Activated CD4-positive, alpha-beta T cell treated with anti-CD3 and anti-CD28 coated beads, Interleukin-2, amount 10 ng/mL, durations not matched to agents 24 days and 14 days (primary cell): ENCODE measurements at regions not wholly inside any gene's neighbourhood (a gene's known extent, or its start where the extent isn't known, plus 50 kb on each side); places are given as distances from the start of the nearest gene placed in this dataset.

Source experiments
- DNase-seq: peaks from one replicate; pipeline ENCODE4 v3.0.0; 2022
- H3K27ac Mint-ChIP-seq: one replicate; pipeline ENCODE4 v1.8.0; 2022; ENCODE audit warnings: mild to moderate bottlenecking, mixed read lengths
- H3K27me3 Mint-ChIP-seq: one replicate; pipeline ENCODE4 v1.8.0; 2022; ENCODE audit warnings: mixed read lengths
- H3K36me3 Mint-ChIP-seq: one replicate; pipeline ENCODE4 v1.8.0; 2022; ENCODE audit warnings: low read depth, mild to moderate bottlenecking, mixed read lengths
- H3K4me1 Mint-ChIP-seq: one replicate; pipeline ENCODE4 v1.8.0; 2021; ENCODE audit warnings: mixed read lengths
- H3K4me3 Mint-ChIP-seq: one replicate; pipeline ENCODE4 v1.8.0; 2022; ENCODE audit warnings: mild to moderate bottlenecking, moderate library complexity, mixed read lengths
- H3K9me3 Mint-ChIP-seq: one replicate; pipeline ENCODE4 v1.8.0; 2021; ENCODE audit warnings: mixed read lengths
- intact Hi-C: fragments of 100-400 bp; cut with micrococcal nuclease; formaldehyde crosslinking; loops from one replicate; pipeline ENCODE4 v1.15.1; 2023

GRCh38 chr18:22110461-22110924 is 58.9 kb upstream of the GATA6 start:
- H3K36me3 Mint-ChIP-seq: no peaks in the 10 kb centered on the region
- H3K4me1 Mint-ChIP-seq: no peaks in the 10 kb centered on the region
- no peak for DNase-seq
- H3K27me3 Mint-ChIP-seq: no peaks in the 10 kb centered on the region
- H3K4me3 Mint-ChIP-seq: no peak overlapping the region
- H3K27ac Mint-ChIP-seq: no peak overlapping the region
- no peaks in the 10 kb centered on the region for H3K9me3 Mint-ChIP-seq
- intact Hi-C loops: no loop called here

DNA sequence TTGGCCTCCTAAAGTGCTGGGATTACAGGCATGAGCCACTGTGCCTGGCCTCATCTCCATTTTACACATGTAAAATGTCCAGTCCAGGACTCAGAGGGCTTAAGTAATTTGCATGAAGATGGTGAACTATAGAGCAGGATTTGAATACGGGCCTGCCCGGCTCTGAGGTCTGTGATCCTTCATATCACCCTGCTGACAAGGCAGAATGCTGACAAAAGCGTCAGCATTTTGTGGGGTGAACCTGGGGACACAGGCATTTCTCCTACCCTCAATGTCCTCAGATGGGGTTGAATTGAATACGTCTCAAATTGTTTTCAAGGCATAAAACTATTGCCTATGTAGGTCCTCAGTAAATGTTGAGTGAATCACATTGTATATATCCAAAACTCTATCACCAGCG is 57.2 kb upstream of the GATA6 start:
- no peaks in the 10 kb centered on the region for H3K4me1 Mint-ChIP-seq
- H3K36me3 Mint-ChIP-seq: no peaks in the 10 kb centered on the region
- no peak overlapping the region for H3K27ac Mint-ChIP-seq
- H3K27me3 Mint-ChIP-seq: no peaks in the 10 kb centered on the region
- DNase-seq: no peak
- intact Hi-C loops: no loop called here
- no peak overlapping the region for H3K4me3 Mint-ChIP-seq
- H3K9me3 Mint-ChIP-seq: no peaks in the 10 kb centered on the region

DNA sequence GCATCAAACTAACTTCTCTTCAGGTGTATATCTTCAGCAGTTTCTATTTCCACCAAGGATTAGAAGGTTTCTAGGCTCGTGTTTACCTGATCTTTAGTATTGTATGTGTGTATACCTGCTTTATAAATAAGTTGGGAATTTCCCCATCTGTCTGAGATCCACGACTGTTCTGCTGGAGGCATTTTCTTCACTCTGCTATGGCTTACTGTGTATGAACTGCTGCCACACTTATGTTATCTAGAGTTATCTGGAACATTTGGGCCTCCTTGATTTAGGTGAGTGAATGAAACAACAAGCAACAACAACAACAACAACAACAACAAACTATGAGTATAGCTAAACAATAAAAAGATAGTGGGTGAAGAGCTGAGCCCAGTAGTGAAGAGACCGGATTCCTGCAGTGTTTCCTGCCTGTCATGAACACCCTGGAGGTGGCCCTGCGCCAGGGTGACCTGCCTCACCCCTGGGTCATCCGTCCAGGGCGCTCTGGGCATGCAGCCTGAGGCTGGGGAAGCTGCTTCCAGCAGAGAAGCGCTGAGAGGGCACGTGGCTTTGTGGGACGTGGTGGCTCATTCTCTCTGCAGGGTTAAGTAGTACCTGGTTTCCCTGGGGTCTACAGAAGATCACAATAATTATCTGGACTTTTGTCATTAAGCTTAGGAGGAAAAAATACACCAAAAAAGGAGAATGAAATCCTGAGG is 56.1 kb upstream of the GATA6 start:
- no peak for DNase-seq
- no peaks in the 10 kb centered on the region for H3K27me3 Mint-ChIP-seq
- no peaks in the 10 kb centered on the region for H3K36me3 Mint-ChIP-seq
- no peak overlapping the region for H3K4me3 Mint-ChIP-seq
- H3K9me3 Mint-ChIP-seq: no peaks in the 10 kb centered on the region
- intact Hi-C loops: no loop called here
- no peak overlapping the region for H3K27ac Mint-ChIP-seq
- no peaks in the 10 kb centered on the region for H3K4me1 Mint-ChIP-seq

DNA sequence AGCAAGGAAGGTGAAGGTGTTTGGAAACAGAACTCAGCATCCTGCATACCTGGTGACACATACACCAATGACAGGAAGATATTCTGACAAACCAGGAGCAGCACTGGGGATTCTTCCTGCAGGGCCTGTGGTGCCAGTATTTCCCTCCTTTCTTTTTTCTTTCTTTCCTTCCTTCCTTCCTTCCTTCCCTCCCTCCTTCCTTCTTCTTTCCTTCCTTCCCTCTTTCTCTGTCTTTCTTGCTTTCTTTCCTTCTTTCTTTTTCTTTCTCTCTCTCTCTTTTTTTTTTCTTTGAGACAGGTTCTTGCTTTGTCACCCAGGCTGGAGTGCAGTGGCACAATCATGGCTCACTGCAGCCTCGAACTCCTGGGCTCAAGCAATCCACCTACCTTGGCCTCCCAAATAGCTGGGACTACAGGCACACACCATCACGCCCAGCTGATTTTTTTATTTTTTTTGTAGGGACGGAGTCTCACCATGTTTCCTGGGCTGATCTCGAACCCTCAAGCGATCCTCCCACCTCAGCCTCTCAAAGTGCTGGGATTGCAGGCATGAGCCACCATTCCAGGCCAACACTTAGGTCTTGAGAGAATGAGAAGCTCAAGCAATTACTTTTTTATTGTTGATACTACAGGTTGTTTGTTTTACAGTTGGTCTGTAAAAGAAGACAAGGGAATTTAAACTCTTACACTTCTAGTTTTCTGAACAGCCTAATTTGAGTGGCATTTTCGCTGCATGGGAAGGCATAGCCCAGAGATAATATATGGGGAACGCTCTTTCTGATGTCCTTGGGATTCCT is 54.7 kb upstream of the GATA6 start:
- no peaks in the 10 kb centered on the region for H3K27me3 Mint-ChIP-seq
- DNase-seq: no peak
- no peaks in the 10 kb centered on the region for H3K4me1 Mint-ChIP-seq
- no peaks in the 10 kb centered on the region for H3K9me3 Mint-ChIP-seq
- intact Hi-C loops: no loop called here
- H3K4me3 Mint-ChIP-seq: no peak overlapping the region
- no peak overlapping the region for H3K27ac Mint-ChIP-seq
- H3K36me3 Mint-ChIP-seq: no peaks in the 10 kb centered on the region

DNA sequence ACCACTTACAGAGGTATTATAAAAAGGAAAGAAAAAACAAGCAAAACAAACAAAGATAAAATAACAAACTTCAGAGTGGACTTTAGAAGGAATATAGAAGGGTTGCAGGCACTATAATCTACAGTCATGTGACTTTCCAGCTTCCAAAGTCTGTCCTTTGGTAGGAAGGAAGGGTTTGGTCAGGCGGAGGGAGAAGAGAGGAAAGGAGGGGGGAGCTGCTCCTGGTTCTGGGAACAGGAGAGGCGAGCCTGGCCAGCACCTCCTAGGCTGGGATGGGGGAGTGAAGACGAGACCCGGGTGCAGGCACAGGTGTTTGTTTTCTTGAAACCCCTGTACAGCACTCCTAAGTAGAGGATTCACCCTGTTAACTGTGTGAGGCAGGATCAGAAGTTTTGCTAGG is 53.8 kb upstream of the GATA6 start:
- no peaks in the 10 kb centered on the region for H3K9me3 Mint-ChIP-seq
- no peaks in the 10 kb centered on the region for H3K4me1 Mint-ChIP-seq
- no peaks in the 10 kb centered on the region for H3K36me3 Mint-ChIP-seq
- no peak for DNase-seq
- H3K27ac Mint-ChIP-seq: no peak overlapping the region
- no peak overlapping the region for H3K4me3 Mint-ChIP-seq
- intact Hi-C loops: no loop called here
- H3K27me3 Mint-ChIP-seq: no peaks in the 10 kb centered on the region
